SK-N-SH (cell line): ENCODE measurements at regions not wholly inside any gene's neighbourhood (a gene's known extent, or its start where the extent isn't known, plus 50 kb on each side); places are given as distances from the start of the nearest gene placed in this dataset.

Experiments
- CTCF ChIA-PET: fragments of 300-600, 350-600 bp; formaldehyde crosslinking; extraction: SDS; loops from one replicate; lab custom pipeline; 2021; lab: Yijun Ruan, JAX
- POLR2A ChIA-PET: fragments of 350-600 bp; sonication (Branson Sonifier 250); formaldehyde crosslinking; extraction: SDS; loops from one replicate; lab custom pipeline; 2020; ENCODE audit warnings: antibody characterized with exemption, inconsistent platforms; lab: Yijun Ruan, JAX
- DNase-seq: peaks from one replicate; pipeline ENCODE4 v3.0.0; 2012
- H2AFZ ChIP-seq: fragments of 200-600 bp; sonication (generic); 2 replicates; pipeline ENCODE4 v1.8.1; 2016; ENCODE audit warnings: antibody characterized with exemption, mild to moderate bottlenecking, low read depth
- H3F3A ChIP-seq: fragments of 200-600 bp; sonication (generic); replicated peaks from 2 replicates; pipeline ENCODE3; 2016; ENCODE audit warnings: antibody characterized with exemption, mild to moderate bottlenecking; ENCODE audit not compliant: insufficient read depth
- H3K27ac ChIP-seq, 2 experiments: fragments of 200-500 bp in 1 of 2; fragments of 200-600 bp in 1 of 2; sonication (Bioruptor generic) in 1 of 2; sonication (generic), shearing (Covaris generic) in 1 of 2; 2 replicates each; pipeline versions ENCODE4 v1.5.1 to v1.6.1; 2014 to 2016; ENCODE audit warnings: low read depth in 2 of 2, inconsistent platforms in 1 of 2, low read length in 1 of 2, mild to moderate bottlenecking in 1 of 2, mixed read lengths in 1 of 2
- H3K27me3 ChIP-seq: fragments of 200-600 bp; sonication (generic), shearing (Covaris generic); 2 replicates; pipeline ENCODE4 v1.6.1; 2016; ENCODE audit warnings: mixed run types; ENCODE audit not compliant: insufficient read depth
- H3K36me3 ChIP-seq, 2 experiments: fragments of 200-500 bp in 1 of 2; fragments of 200-600 bp in 1 of 2; sonication (Bioruptor generic) in 1 of 2; sonication (generic) in 1 of 2; replicated peaks in 1 of 2; 2 replicates each; pipeline versions ENCODE3 to v1.5.1; 2014 to 2016; ENCODE audit warnings: low read length in 1 of 2, mild to moderate bottlenecking in 1 of 2; ENCODE audit not compliant: insufficient read depth in 2 of 2, control insufficient read depth in 1 of 2
- H3K4me1 ChIP-seq, 2 experiments: fragments of 200-500 bp in 1 of 2; fragments of 200-600 bp in 1 of 2; sonication (Bioruptor generic) in 1 of 2; sonication (generic), shearing (Covaris generic) in 1 of 2; 2 replicates each; pipeline versions ENCODE4 v1.5.1 to v1.6.1; 2014 to 2016; ENCODE audit warnings: low read depth in 1 of 2, low read length in 1 of 2, mixed run types in 1 of 2; ENCODE audit not compliant: insufficient read depth in 2 of 2, control insufficient read depth in 1 of 2
- H3K4me2 ChIP-seq: fragments of 200-600 bp; sonication (generic), shearing (Covaris generic); 2 replicates; pipeline ENCODE4 v1.6.1; 2017; ENCODE audit warnings: mixed run types
- H3K4me3 ChIP-seq, 2 experiments: fragments of 200-500 bp in 1 of 2; fragments of 200-600 bp in 1 of 2; sonication (Bioruptor generic) in 1 of 2; sonication (generic), shearing (Covaris generic) in 1 of 2; 2 replicates each; pipeline versions ENCODE4 v1.5.1 to v1.8.1; 2014 to 2016; ENCODE audit warnings: low read depth in 2 of 2, inconsistent platforms in 1 of 2, low read length in 1 of 2, mild to moderate bottlenecking in 1 of 2, mixed read lengths in 1 of 2, moderate library complexity in 1 of 2
- H3K79me2 ChIP-seq: fragments of 200-600 bp; sonication (generic); 2 replicates; pipeline ENCODE4 v1.8.1; 2017; ENCODE audit warnings: mild to moderate bottlenecking; ENCODE audit not compliant: insufficient read depth
- H3K9ac ChIP-seq: fragments of 200-600 bp; sonication (generic); 2 replicates; pipeline ENCODE4 v1.6.1; 2017; ENCODE audit warnings: mixed run types
- H3K9me2 ChIP-seq: fragments of 200-600 bp; sonication (generic); 2 replicates; pipeline ENCODE4 v1.6.1; 2017; ENCODE audit warnings: mixed run types
- H3K9me3 ChIP-seq: fragments of 200-600 bp; sonication (generic); 2 replicates; pipeline ENCODE4 v1.6.1; 2017; ENCODE audit warnings: mixed run types, mild to moderate bottlenecking, moderate library complexity
- H4K20me1 ChIP-seq: fragments of 200-600 bp; sonication (generic); 2 replicates; pipeline ENCODE4 v1.6.1; 2017; ENCODE audit warnings: mild to moderate bottlenecking, mixed run types; ENCODE audit not compliant: insufficient read depth
- CHD2 ChIP-seq: fragments of 150-350 bp; IDR thresholded peaks from 2 replicates; pipeline ENCODE4 v1.6.1; 2018; ENCODE audit warnings: low read length; ENCODE audit not compliant: partially characterized antibody
- CTCF ChIP-seq: fragments of 200-600 bp; sonication (generic); IDR thresholded peaks from 2 replicates; pipeline ENCODE4 v1.6.1; 2017; ENCODE audit warnings: antibody characterized with exemption, mild to moderate bottlenecking, moderate library complexity
- ELF1 ChIP-seq: IDR thresholded peaks from 2 replicates; pipeline ENCODE4 v1.4.0; 2012
- EP300 ChIP-seq, 2 experiments: IDR thresholded peaks; 2 replicates each; pipeline versions ENCODE4 v1.4.0 to v1.6.1; 2012; ENCODE audit warnings: borderline replicate concordance in 1 of 2, low read depth in 1 of 2, low read length in 1 of 2
- EZH2phosphoT487 ChIP-seq: fragments of 200-600 bp; sonication (generic); IDR thresholded peaks from 2 replicates; pipeline ENCODE4 v1.6.1; 2017; ENCODE audit warnings: low read depth, mixed run types, mild to moderate bottlenecking, antibody characterized with exemption, moderate library complexity, borderline replicate concordance
- FOSL2 ChIP-seq: IDR thresholded peaks from 2 replicates; pipeline ENCODE4 v1.4.0; 2012; ENCODE audit warnings: low read depth, mild to moderate bottlenecking, moderate library complexity, borderline replicate concordance
- FOXJ3 ChIP-seq: sonication (generic); formaldehyde crosslinking; IDR thresholded peaks from 2 replicates; pipeline ENCODE4 v1.5.1; 2020; ENCODE audit warnings: mild to moderate bottlenecking, missing genetic modification reagents
- FOXM1 ChIP-seq: IDR thresholded peaks from 2 replicates; pipeline ENCODE4 v1.4.0; 2012; ENCODE audit warnings: low read depth, mild to moderate bottlenecking
- GABPA ChIP-seq: IDR thresholded peaks from 2 replicates; pipeline ENCODE4 v1.4.0; 2012; ENCODE audit warnings: low read depth, mild to moderate bottlenecking
- GATA2 ChIP-seq: sonication (generic); formaldehyde crosslinking; IDR thresholded peaks from 2 replicates; pipeline ENCODE4 v1.5.0; 2020; ENCODE audit warnings: mild to moderate bottlenecking, missing genetic modification reagents
- IRF3 ChIP-seq: fragments of 150-350 bp; IDR thresholded peaks from 2 replicates; pipeline ENCODE4 v1.6.1; 2016; ENCODE audit warnings: mild to moderate bottlenecking, low read depth, low read length
- JUND ChIP-seq: IDR thresholded peaks from 2 replicates; pipeline ENCODE4 v1.4.0; 2012
- MAX ChIP-seq: IDR thresholded peaks from 2 replicates; pipeline ENCODE4 v1.4.0; 2012; ENCODE audit warnings: low read depth
- MEF2A ChIP-seq: IDR thresholded peaks from 2 replicates; pipeline ENCODE4 v1.4.0; 2012; ENCODE audit warnings: low read depth, borderline replicate concordance
- MXI1 ChIP-seq: IDR thresholded peaks from 2 replicates; pipeline ENCODE4 v1.6.1; 2012; ENCODE audit warnings: mild to moderate bottlenecking, low read depth, low read length, improper control_type of control experiment
- NFIC ChIP-seq: IDR thresholded peaks from 2 replicates; pipeline ENCODE4 v1.4.0; 2012; ENCODE audit warnings: borderline replicate concordance
- PBX3 ChIP-seq: IDR thresholded peaks from 2 replicates; pipeline ENCODE4; 2012
- POLR2AphosphoS5 ChIP-seq: IDR thresholded peaks from 2 replicates; pipeline ENCODE4 v1.6.1; 2012; ENCODE audit warnings: low read depth, low read length
- RAD21 ChIP-seq: IDR thresholded peaks from 2 replicates; pipeline ENCODE4 v1.6.1; 2012; ENCODE audit warnings: mild to moderate bottlenecking, low read length
- RCOR1 ChIP-seq: fragments of 150-350 bp; IDR thresholded peaks from 2 replicates; pipeline ENCODE4 v1.6.1; 2017; ENCODE audit warnings: antibody characterized with exemption, low read length
- RFX5 ChIP-seq: IDR thresholded peaks from 2 replicates; pipeline ENCODE4 v1.6.1; 2012; ENCODE audit warnings: mild to moderate bottlenecking, improper control_type of control experiment, low read length
- SIN3A ChIP-seq: IDR thresholded peaks from 2 replicates; pipeline ENCODE4 v1.6.1; 2012; ENCODE audit warnings: low read depth, mild to moderate bottlenecking, low read length, moderate library complexity, borderline replicate concordance
- SMC3 ChIP-seq: IDR thresholded peaks from 2 replicates; pipeline ENCODE4 v1.6.1; 2012; ENCODE audit warnings: low read depth, low read length, improper control_type of control experiment
- TAF1 ChIP-seq: IDR thresholded peaks from 2 replicates; pipeline ENCODE4 v1.6.1; 2012; ENCODE audit warnings: low read depth, mild to moderate bottlenecking, low read length, moderate library complexity, borderline replicate concordance
- TCF12 ChIP-seq: IDR thresholded peaks from 2 replicates; pipeline ENCODE4 v1.4.0; 2012
- USF2 ChIP-seq: fragments of 150-350 bp; IDR thresholded peaks from 2 replicates; pipeline ENCODE4 v1.6.1; 2017; ENCODE audit warnings: antibody characterized with exemption, low read length, low read depth, borderline replicate concordance
- YY1 ChIP-seq: IDR thresholded peaks from 2 replicates; pipeline ENCODE4 v1.4.0; 2012; ENCODE audit warnings: low read depth, mild to moderate bottlenecking
- ZBTB33 ChIP-seq: IDR thresholded peaks from 2 replicates; pipeline ENCODE4 v1.4.0; 2012; ENCODE audit warnings: low read depth, borderline replicate concordance
- WGBS: methylation state at CpG from one replicate; pipeline ENCODE4 v1.1.6; 2017; ENCODE audit warnings: low lambda C conversion rate; 5-methylcytosine and 5-hydroxymethylcytosine counted together

GRCh38 chr2:45278365-45279078, 269.3 kb upstream of the SIX2 start:
- Histone ChIP-seq H3K9me3 (no peaks in the 10 kb centered on the region), H4K20me1 (no peaks in the 10 kb centered on the region), H3K9me2 (no peaks in the 10 kb centered on the region), H3K4me3 (no peak overlapping the region), H3K27ac (peak overlapping the region; percentile 40 to 75; a peak in 3 of 4 replicates), H2AFZ (0 out of 2 replicates have a peak overlapping the region, but pooled peaks have one; percentile 2), H3K4me2 (peak overlapping the region; percentile 28), H3K27me3 (no peaks in the 10 kb centered on the region), H3K4me1 (peaks cover 20 to 56% of the 10 kb centered on the region in 2 experiments), H3K36me3 (no peaks in the 10 kb centered on the region), H3K79me2 (no peaks in the 10 kb centered on the region), H3F3A (peaks cover 10% of the 10 kb centered on the region), H3K9ac (peak overlapping the region; percentile 19)
- CTCF ChIA-PET = interaction anchor here (0.9 to 1.4 kb wide), 5 partner anchors 14 to 110 kb away, joined by 3 read pairs; no protein-coding TSS in a partner anchor
- DNase-seq = no peak
- 42% methylated on average over 8 of the region's 9 CpGs for WGBS
- POLR2A ChIA-PET = no interaction called here
- TF ChIP-seq SMC3 (no peak), YY1 (no peak), PBX3 (peak; percentile 92), ELF1 (no peak), MEF2A (peak; percentile 79; the same call in 1 of the 2 replicates), FOSL2 (peak; percentile 59; the same call in 1 of the 2 replicates), GATA2 (no peak), CTCF (no peak), GABPA (no peak), RAD21 (no peak), FOXM1 (peak; percentile 62; the same call in 1 of the 2 replicates), RCOR1 (no peak), EP300 (IDR thresholded peaks at IDR 0.05; ENCODE audit: borderline replicate concordance in 1 of 2, low read depth in 1 of 2, low read length in 1 of 2) (peak; percentile 8 to 91; a peak in 2 of 4 replicates), MAX (no peak), CHD2 (no peak), ZBTB33 (peak; percentile 26; the same call in 1 of the 2 replicates), NFIC (peak; percentile 95), RFX5 (no peak), USF2 (no peak), SIN3A (no peak), POLR2AphosphoS5 (peak; percentile 66; the same call in 1 of the 2 replicates), TCF12 (peak; percentile 97), EZH2phosphoT487 (no peak), TAF1 (no peak), MXI1 (no peak), IRF3 (no peak), JUND (peak; percentile 84), FOXJ3 (CRISPR knock-in tag) (no peak)
